ENCODE measurements at regions not wholly inside any gene's neighbourhood (a gene's known extent, or its start where the extent isn't known, plus 50 kb on each side); places are given as distances from the start of the nearest gene placed in this dataset.

DNA sequence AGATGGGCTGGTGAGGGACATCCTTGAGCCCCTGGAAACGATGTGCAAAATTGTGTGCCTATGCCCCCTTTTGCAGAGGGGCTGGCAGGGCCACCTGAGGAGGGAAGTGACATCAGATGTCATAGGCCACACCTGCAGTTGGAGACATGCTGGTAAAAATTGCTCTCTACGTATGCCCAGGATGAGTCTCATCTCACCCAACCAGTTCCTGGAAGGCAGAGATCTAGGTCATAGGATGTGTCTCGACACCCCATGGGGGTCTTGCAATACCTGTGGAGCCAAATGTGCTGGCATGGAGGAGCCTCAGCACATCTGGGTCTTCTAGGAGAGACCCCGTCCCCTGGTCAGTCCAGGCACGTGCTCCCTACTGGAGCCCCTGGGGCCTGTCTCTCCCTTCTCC is 96.5 kb upstream of the TLE3 start:
- TF ChIP-seq, protein P1, sequence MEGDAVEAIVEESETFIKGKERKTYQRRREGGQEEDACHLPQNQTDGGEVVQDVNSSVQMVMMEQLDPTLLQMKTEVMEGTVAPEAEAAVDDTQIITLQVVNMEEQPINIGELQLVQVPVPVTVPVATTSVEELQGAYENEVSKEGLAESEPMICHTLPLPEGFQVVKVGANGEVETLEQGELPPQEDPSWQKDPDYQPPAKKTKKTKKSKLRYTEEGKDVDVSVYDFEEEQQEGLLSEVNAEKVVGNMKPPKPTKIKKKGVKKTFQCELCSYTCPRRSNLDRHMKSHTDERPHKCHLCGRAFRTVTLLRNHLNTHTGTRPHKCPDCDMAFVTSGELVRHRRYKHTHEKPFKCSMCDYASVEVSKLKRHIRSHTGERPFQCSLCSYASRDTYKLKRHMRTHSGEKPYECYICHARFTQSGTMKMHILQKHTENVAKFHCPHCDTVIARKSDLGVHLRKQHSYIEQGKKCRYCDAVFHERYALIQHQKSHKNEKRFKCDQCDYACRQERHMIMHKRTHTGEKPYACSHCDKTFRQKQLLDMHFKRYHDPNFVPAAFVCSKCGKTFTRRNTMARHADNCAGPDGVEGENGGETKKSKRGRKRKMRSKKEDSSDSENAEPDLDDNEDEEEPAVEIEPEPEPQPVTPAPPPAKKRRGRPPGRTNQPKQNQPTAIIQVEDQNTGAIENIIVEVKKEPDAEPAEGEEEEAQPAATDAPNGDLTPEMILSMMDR (IDR thresholded peaks at IDR 0.05; ENCODE audit: unreplicated experiment), result no peak
- peaks cover 83% of the 10 kb centered on the region for H3K27me3 Mint-ChIP-seq
- peaks cover 21% of the 10 kb centered on the region for H3K4me1 Mint-ChIP-seq (ENCODE audit: low read depth)
- H3K4me3 Mint-ChIP-seq (ENCODE audit: low read depth), result no peak overlapping the region
- peaks cover 3% of the 10 kb centered on the region for H3K9me3 Mint-ChIP-seq (ENCODE audit: low read depth)
- no peak for DNase-seq (ENCODE audit: low spot score, unreplicated experiment)
- no peaks in the 10 kb centered on the region for H3K36me3 Mint-ChIP-seq (ENCODE audit: insufficient read depth)
- no peak overlapping the region for H3K27ac Mint-ChIP-seq

DNA sequence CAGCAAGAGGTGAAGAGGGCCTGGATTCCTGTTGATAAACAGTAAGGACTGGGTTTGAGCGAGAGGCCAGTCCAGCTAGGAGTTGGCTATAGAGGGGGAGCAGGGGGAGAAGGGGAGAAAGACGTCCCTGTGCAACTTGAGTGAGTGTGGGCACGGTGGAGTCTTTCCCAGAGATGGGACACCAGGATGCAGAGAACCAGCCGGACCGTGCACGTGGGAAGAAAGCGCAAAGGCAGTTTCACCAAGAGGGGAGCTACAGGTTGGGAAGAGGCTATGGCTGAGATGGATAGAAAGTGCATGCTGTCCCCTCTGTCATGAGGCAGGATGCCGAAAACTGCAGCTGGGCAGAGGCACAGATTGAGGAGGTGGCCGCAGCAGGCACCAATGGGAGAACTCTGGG is 96.0 kb upstream of the TLE3 start:
- no peak for DNase-seq (ENCODE audit: low spot score, unreplicated experiment)
- no peak overlapping the region for H3K27ac Mint-ChIP-seq
- peaks cover 21% of the 10 kb centered on the region for H3K4me1 Mint-ChIP-seq (ENCODE audit: low read depth)
- peaks cover 3% of the 10 kb centered on the region for H3K9me3 Mint-ChIP-seq (ENCODE audit: low read depth)
- H3K27me3 Mint-ChIP-seq, result peaks cover 83% of the 10 kb centered on the region
- H3K4me3 Mint-ChIP-seq (ENCODE audit: low read depth), result no peak overlapping the region
- TF ChIP-seq, protein P1 (IDR thresholded peaks at IDR 0.05; ENCODE audit: unreplicated experiment), result no peak
- H3K36me3 Mint-ChIP-seq (ENCODE audit: insufficient read depth), result no peaks in the 10 kb centered on the region

DNA sequence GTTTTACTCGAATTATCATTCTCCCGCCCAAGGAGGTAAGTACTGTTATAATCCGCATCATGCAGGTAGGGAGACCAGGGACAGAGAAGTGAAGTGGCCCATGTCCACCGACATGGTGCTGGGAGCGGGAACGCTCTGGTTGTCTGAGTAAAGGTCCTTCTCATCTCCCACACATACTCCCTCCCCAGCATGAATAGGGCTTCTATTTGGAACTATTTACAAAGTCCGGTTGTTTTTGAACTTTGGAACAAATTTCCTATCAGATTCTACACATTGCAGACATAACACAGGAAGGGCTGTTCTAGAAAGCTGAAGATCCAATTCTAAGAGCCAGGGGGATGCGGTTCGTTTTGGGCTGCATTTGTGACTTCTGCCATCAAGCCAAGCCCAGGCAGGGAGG is 94.8 kb upstream of the TLE3 start:
- TF ChIP-seq, protein P1 (IDR thresholded peaks at IDR 0.05; ENCODE audit: unreplicated experiment), result no peak
- H3K4me3 Mint-ChIP-seq (ENCODE audit: low read depth), result no peak overlapping the region
- H3K4me1 Mint-ChIP-seq (ENCODE audit: low read depth), result peaks cover 15% of the 10 kb centered on the region
- no peak for DNase-seq (ENCODE audit: low spot score, unreplicated experiment)
- peaks cover 80% of the 10 kb centered on the region for H3K27me3 Mint-ChIP-seq
- H3K9me3 Mint-ChIP-seq (ENCODE audit: low read depth), result peaks cover 3% of the 10 kb centered on the region
- no peak overlapping the region for H3K27ac Mint-ChIP-seq
- no peaks in the 10 kb centered on the region for H3K36me3 Mint-ChIP-seq (ENCODE audit: insufficient read depth)

DNA sequence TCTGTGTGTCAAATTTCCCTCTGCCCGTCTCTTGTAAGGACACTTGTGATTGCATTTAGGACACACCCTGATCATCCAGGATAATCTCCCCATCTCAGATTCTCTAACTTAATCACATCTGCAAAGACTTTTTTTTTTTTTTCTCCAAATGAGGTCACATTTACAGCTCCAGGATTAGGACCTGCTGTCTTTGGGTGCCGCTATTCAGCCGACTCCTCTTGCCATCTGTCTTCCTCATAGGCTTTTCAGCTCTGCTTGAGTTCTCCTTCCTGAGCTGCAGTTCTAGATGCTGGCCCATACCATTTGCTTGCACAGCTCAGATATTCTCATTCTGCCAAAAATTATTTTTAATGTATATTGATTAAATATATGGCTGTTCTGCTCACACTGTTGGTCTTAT is 94.3 kb upstream of the TLE3 start:
- TF ChIP-seq, protein P1 (IDR thresholded peaks at IDR 0.05; ENCODE audit: unreplicated experiment), result no peak

DNA sequence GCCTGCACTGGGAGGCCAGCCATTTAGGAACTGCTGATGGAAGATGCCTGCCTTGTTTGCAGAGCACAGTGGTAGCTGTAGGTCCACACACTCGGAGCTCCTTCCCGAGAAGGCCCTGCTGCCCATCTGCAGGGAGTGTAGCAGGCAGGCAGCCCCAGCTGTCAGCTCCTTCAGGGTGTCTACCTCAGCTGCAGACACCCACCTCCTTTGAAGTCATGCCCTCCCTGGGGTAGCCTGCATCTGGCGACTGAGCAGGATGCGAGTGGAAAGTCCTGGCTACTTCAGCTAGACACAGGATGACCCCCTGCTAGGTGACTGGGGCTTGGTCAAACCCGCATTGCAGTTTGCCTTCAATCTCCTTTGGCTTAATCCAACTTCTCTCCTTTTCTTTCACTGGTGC is 93.2 kb upstream of the TLE3 start:
- TF ChIP-seq, protein P1 (IDR thresholded peaks at IDR 0.05; ENCODE audit: unreplicated experiment), result no peak
- H3K27ac Mint-ChIP-seq, result no peak overlapping the region
- no peaks in the 10 kb centered on the region for H3K36me3 Mint-ChIP-seq (ENCODE audit: insufficient read depth)
- no peak overlapping the region for H3K4me3 Mint-ChIP-seq (ENCODE audit: low read depth)
- peaks cover 3% of the 10 kb centered on the region for H3K9me3 Mint-ChIP-seq (ENCODE audit: low read depth)
- DNase-seq (ENCODE audit: low spot score, unreplicated experiment), result no peak
- H3K27me3 Mint-ChIP-seq, result peaks cover 82% of the 10 kb centered on the region
- H3K4me1 Mint-ChIP-seq (ENCODE audit: low read depth), result peaks cover 4% of the 10 kb centered on the region

More for the DNA sequence above, 94.3 kb upstream of the TLE3 start:
- Mint-ChIP-seq H3K36me3 (ENCODE audit: insufficient read depth) (no peaks in the 10 kb centered on the region), H3K27me3 (peaks cover 80% of the 10 kb centered on the region), H3K27ac (no peak overlapping the region), H3K4me3 (ENCODE audit: low read depth) (no peak overlapping the region), H3K4me1 (ENCODE audit: low read depth) (peaks cover 12% of the 10 kb centered on the region), H3K9me3 (ENCODE audit: low read depth) (peaks cover 3% of the 10 kb centered on the region)
- no peak for DNase-seq (ENCODE audit: low spot score, unreplicated experiment)

Data from progenitor cell of endocrine pancreas (in vitro differentiated cells).